HepG2 (cell line): ENCODE measurements at regions not wholly inside any gene's neighbourhood (a gene's known extent, or its start where the extent isn't known, plus 50 kb on each side); places are given as distances from the start of the nearest gene placed in this dataset.

ENCODE experiments used
- ATAC-seq: fragments of 200-7000 bp; cut with Tn5 transposase; 3 replicates; pipeline ENCODE4 v1.9.1; 2020; ENCODE audit warnings: mild to moderate bottlenecking, moderate library complexity
- BruUV-seq: library from RNA; stranded (reverse); fragments of 400-500 nt; replicated peaks from 2 replicates; lab custom pipeline; 2021; lab: Mats Ljungman, UMichigan
- CTCF ChIA-PET: fragments of 300-600 bp; formaldehyde crosslinking; extraction: SDS; loops from one replicate; lab custom pipeline; 2021; ENCODE audit warnings: low total read pairs, inconsistent platforms, low intra/inter-chr PET ratio; lab: Yijun Ruan, JAX
- POLR2A ChIA-PET: fragments of 350-600 bp; sonication (Branson Sonifier 250); formaldehyde crosslinking; loops from one replicate; lab custom pipeline; 2020; ENCODE audit warnings: antibody characterized with exemption, inconsistent platforms; lab: Yijun Ruan, JAX
- DNase-seq: peaks from one replicate; pipeline ENCODE4 v3.0.0-alpha.2; 2015; ENCODE audit warnings: low spot score
- FAIRE-seq: peaks from 3 replicates; lab custom pipeline; 2011; peaks lifted over from hg19 to GRCh38; lab: Jason Lieb, UNC
- H2AFZ ChIP-seq: one replicate; pipeline ENCODE4 v1.6.1; 2011; ENCODE audit warnings: low read length, inconsistent platforms
- H3K27ac ChIP-seq: fragments of 300-600 bp; 3 replicates; pipeline ENCODE4 v1.8.0; 2011; ENCODE audit warnings: mixed run types, mild to moderate bottlenecking, mixed read lengths, low read length, inconsistent platforms; ENCODE audit not compliant: insufficient read depth; ENCODE audit errors: extremely low read length
- H3K27me3 ChIP-seq, 2 experiments: fragments of 200-600 bp in 1 of 2; 2 replicates in 1 of 2; 3 replicates in 1 of 2; pipeline versions ENCODE4 v1.6.0 to v1.8.0; 2011; ENCODE audit warnings: low read length in 2 of 2, mild to moderate bottlenecking in 2 of 2, moderate library complexity in 2 of 2, inconsistent platforms in 1 of 2; ENCODE audit not compliant: insufficient read depth in 2 of 2, control insufficient read depth in 1 of 2
- H3K36me3 ChIP-seq, 2 experiments: fragments of 200-600 bp in 1 of 2; replicated peaks in 1 of 2; 2 replicates in 1 of 2; 3 replicates in 1 of 2; pipeline versions ENCODE4 v1.5.1 to v1.8.0; 2011; ENCODE audit warnings: low read length in 2 of 2, inconsistent platforms in 1 of 2; ENCODE audit not compliant: insufficient read depth in 2 of 2, control insufficient read depth in 1 of 2
- H3K4me1 ChIP-seq: 2 replicates; pipeline ENCODE4 v1.5.1; 2012; ENCODE audit warnings: low read length, inconsistent platforms; ENCODE audit not compliant: insufficient read depth
- H3K4me2 ChIP-seq: 2 replicates; pipeline ENCODE4 v1.6.0; 2011; ENCODE audit warnings: low read depth, low read length, inconsistent platforms
- H3K4me3 ChIP-seq, 3 experiments: fragments of 200-600 bp in 1 of 3; sonication (generic), shearing (Covaris generic) in 1 of 3; replicated peaks in 1 of 3; 2 replicates each; pipeline ENCODE4 v1.5.1; 2011 to 2016; ENCODE audit warnings: low read length in 3 of 3, inconsistent platforms in 2 of 3, low read depth in 2 of 3, mild to moderate bottlenecking in 2 of 3, control low read depth in 1 of 3, mixed read lengths in 1 of 3; ENCODE audit not compliant: insufficient read depth in 1 of 3
- H3K79me2 ChIP-seq: one replicate; pipeline ENCODE4 v1.6.1; 2011; ENCODE audit warnings: low read length, inconsistent platforms; ENCODE audit not compliant: insufficient read depth
- H3K9ac ChIP-seq: 2 replicates; pipeline ENCODE4 v1.6.0; 2011; ENCODE audit warnings: mild to moderate bottlenecking, low read depth, low read length, inconsistent platforms; ENCODE audit not compliant: insufficient read depth
- H3K9me3 ChIP-seq: 2 replicates; pipeline ENCODE4 v1.5.1; 2012; ENCODE audit warnings: mild to moderate bottlenecking, low read length
- H4K20me1 ChIP-seq: 2 replicates; pipeline ENCODE4 v1.6.0; 2011; ENCODE audit warnings: inconsistent platforms, mild to moderate bottlenecking, low read length, moderate library complexity; ENCODE audit not compliant: insufficient read depth
- AGO1 ChIP-seq: fragments of 200-400 bp; formaldehyde crosslinking; IDR thresholded peaks from 2 replicates; pipeline ENCODE4 v1.6.1; 2017; ENCODE audit warnings: mild to moderate bottlenecking, low read depth, low read length, moderate library complexity; ENCODE audit not compliant: poor library complexity, severe bottlenecking
- CHD2 ChIP-seq: IDR thresholded peaks from 2 replicates; pipeline ENCODE4 v1.6.1; 2011; ENCODE audit warnings: low read depth, low read length, improper control_type of control experiment
- FOXK2 ChIP-seq: fragments of 450-650 bp; IDR thresholded peaks from 2 replicates; pipeline ENCODE4 v1.6.1; 2016
- RFXANK ChIP-seq: IDR thresholded peaks from 2 replicates; pipeline ENCODE4 v1.6.1; 2016
- TARDBP ChIP-seq: sonication (generic); formaldehyde crosslinking; IDR thresholded peaks from 2 replicates; pipeline ENCODE4 v1.8.0; 2022; ENCODE audit warnings: mild to moderate bottlenecking, missing genetic modification reagents
- TCF7 ChIP-seq: sonication (generic); IDR thresholded peaks from 2 replicates; pipeline ENCODE4 v1.6.1; 2016; ENCODE audit warnings: antibody characterized with exemption, low read depth
- ZNF253 ChIP-seq: sonication (generic); formaldehyde crosslinking; IDR thresholded peaks from 2 replicates; pipeline ENCODE4 v1.8.0; 2022; ENCODE audit warnings: mild to moderate bottlenecking, missing genetic modification reagents, borderline replicate concordance
- ZNF720 ChIP-seq: sonication (generic); formaldehyde crosslinking; IDR thresholded peaks from 2 replicates; pipeline ENCODE4 v1.4.0; 2020; ENCODE audit warnings: missing genetic modification reagents
- WGBS: methylation state at CpG from one replicate; pipeline ENCODE4 v1.1.6; 2017; ENCODE audit warnings: low lambda C conversion rate; 5-methylcytosine and 5-hydroxymethylcytosine counted together
- in situ Hi-C: cut with HindIII; loops from 2 replicates; pipeline ENCODE4 v1.10.0; 2017; ENCODE audit warnings: low pct_unique_long_range_greater_than_20kb; ENCODE audit not compliant: extremely low pct_ligation_motif_present
- intact Hi-C: fragments of 100-400 bp; cut with micrococcal nuclease; formaldehyde crosslinking; loops from one replicate; pipeline ENCODE4 v1.10.0; 2022; ENCODE audit not compliant: unreplicated experiment
- TF ChIP-seq, protein P1 (sequence below): sonication (generic); formaldehyde crosslinking; IDR thresholded peaks from 2 replicates; pipeline ENCODE4 v1.4.0; 2020; ENCODE audit warnings: missing genetic modification reagents, mild to moderate bottlenecking, borderline replicate concordance
- TF ChIP-seq, protein P2 (sequence below): sonication (generic); formaldehyde crosslinking; IDR thresholded peaks from 2 replicates; pipeline ENCODE4 v1.5.1; 2020; ENCODE audit warnings: missing genetic modification reagents, mild to moderate bottlenecking, borderline replicate concordance
- TF ChIP-seq, protein P3 (sequence below): sonication (generic); formaldehyde crosslinking; IDR thresholded peaks from 2 replicates; pipeline ENCODE4 v1.8.0; 2022; ENCODE audit warnings: missing genetic modification reagents, mild to moderate bottlenecking, moderate library complexity, borderline replicate concordance
- TF ChIP-seq, protein P4 (sequence below): sonication (generic); formaldehyde crosslinking; IDR thresholded peaks from 2 replicates; pipeline ENCODE4 v1.9.0; 2022; ENCODE audit warnings: low read depth, missing genetic modification reagents

DNA sequence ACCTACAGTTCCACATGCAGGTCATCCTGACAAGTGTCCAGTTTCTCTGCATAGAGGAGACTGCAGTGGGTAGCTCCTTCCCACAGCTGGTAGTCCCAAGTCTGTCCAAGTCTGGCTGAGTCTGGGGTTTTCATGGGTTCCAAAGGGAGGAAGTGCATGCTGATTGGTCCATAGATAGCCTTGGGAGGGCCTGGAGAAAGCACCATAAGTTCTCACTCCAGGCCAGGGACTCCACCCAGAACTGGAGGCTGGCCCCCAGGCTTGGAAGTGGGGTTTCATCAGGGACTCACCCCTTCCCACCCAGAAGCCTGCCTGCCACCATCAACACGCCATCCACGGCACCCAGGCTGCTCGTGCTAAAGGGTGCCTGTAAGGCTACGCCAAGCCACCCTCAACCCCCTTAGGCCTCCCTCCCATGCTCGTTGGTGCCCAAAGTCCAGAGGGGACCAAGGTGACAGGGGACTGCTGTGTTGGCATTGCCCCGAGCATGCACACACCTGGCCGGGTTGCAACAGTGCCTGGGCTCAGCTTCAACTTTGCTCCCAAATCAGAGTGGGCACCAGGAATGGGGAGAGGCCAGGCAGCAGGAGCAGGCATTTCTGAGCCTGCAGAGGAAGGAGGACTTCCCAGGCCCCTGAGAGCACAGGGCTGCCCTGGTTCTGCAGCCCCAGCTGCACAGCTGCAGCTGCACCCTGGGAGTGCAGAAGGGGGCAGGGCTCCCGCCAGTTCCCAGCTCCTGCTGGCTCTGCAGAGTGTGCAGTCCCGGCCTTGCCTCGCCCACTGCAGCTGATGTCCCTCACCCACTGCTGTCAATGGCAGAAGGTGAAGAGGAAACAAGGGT is 116.5 kb upstream of the MAP2 start:
- in situ Hi-C loops, result no loop called here
- ChIA-PET POLR2A (no interaction called here), CTCF (no interaction called here)
- Histone ChIP-seq H3K27me3 (no peaks in the 10 kb centered on the region), H3K36me3 (no peaks in the 10 kb centered on the region), H2AFZ (no peak overlapping the region), H3K27ac (no peak overlapping the region), H3K4me2 (no peak overlapping the region), H3K4me1 (no peaks in the 10 kb centered on the region), H3K79me2 (no peaks in the 10 kb centered on the region)
- FAIRE-seq (no peak), ATAC-seq (no peak; the same call in 2 of the 3 replicates)
- no peak for TF ChIP-seq ZNF720
- TF ChIP-seq TARDBP, result no peak
- no peak for TF ChIP-seq ZNF253 (CRISPR knock-in tag)
- TF ChIP-seq TCF7, result no peak
- TF ChIP-seq, protein P1, sequence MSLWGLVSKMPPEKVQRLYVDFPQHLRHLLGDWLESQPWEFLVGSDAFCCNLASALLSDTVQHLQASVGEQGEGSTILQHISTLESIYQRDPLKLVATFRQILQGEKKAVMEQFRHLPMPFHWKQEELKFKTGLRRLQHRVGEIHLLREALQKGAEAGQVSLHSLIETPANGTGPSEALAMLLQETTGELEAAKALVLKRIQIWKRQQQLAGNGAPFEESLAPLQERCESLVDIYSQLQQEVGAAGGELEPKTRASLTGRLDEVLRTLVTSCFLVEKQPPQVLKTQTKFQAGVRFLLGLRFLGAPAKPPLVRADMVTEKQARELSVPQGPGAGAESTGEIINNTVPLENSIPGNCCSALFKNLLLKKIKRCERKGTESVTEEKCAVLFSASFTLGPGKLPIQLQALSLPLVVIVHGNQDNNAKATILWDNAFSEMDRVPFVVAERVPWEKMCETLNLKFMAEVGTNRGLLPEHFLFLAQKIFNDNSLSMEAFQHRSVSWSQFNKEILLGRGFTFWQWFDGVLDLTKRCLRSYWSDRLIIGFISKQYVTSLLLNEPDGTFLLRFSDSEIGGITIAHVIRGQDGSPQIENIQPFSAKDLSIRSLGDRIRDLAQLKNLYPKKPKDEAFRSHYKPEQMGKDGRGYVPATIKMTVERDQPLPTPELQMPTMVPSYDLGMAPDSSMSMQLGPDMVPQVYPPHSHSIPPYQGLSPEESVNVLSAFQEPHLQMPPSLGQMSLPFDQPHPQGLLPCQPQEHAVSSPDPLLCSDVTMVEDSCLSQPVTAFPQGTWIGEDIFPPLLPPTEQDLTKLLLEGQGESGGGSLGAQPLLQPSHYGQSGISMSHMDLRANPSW (CRISPR knock-in tag), result no peak
- TF ChIP-seq CHD2, result no peak
- TF ChIP-seq RFXANK (CRISPR knock-in tag), result no peak
- no peak for TF ChIP-seq FOXK2
- TF ChIP-seq, protein P2, sequence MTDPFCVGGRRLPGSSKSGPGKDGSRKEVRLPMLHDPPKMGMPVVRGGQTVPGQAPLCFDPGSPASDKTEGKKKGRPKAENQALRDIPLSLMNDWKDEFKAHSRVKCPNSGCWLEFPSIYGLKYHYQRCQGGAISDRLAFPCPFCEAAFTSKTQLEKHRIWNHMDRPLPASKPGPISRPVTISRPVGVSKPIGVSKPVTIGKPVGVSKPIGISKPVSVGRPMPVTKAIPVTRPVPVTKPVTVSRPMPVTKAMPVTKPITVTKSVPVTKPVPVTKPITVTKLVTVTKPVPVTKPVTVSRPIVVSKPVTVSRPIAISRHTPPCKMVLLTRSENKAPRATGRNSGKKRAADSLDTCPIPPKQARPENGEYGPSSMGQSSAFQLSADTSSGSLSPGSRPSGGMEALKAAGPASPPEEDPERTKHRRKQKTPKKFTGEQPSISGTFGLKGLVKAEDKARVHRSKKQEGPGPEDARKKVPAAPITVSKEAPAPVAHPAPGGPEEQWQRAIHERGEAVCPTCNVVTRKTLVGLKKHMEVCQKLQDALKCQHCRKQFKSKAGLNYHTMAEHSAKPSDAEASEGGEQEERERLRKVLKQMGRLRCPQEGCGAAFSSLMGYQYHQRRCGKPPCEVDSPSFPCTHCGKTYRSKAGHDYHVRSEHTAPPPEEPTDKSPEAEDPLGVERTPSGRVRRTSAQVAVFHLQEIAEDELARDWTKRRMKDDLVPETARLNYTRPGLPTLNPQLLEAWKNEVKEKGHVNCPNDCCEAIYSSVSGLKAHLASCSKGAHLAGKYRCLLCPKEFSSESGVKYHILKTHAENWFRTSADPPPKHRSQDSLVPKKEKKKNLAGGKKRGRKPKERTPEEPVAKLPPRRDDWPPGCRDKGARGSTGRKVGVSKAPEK (CRISPR knock-in tag), result no peak
- no peak for TF ChIP-seq AGO1
- TF ChIP-seq, protein P3, sequence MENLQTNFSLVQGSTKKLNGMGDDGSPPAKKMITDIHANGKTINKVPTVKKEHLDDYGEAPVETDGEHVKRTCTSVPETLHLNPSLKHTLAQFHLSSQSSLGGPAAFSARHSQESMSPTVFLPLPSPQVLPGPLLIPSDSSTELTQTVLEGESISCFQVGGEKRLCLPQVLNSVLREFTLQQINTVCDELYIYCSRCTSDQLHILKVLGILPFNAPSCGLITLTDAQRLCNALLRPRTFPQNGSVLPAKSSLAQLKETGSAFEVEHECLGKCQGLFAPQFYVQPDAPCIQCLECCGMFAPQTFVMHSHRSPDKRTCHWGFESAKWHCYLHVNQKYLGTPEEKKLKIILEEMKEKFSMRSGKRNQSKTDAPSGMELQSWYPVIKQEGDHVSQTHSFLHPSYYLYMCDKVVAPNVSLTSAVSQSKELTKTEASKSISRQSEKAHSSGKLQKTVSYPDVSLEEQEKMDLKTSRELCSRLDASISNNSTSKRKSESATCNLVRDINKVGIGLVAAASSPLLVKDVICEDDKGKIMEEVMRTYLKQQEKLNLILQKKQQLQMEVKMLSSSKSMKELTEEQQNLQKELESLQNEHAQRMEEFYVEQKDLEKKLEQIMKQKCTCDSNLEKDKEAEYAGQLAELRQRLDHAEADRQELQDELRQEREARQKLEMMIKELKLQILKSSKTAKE (CRISPR knock-in tag), result no peak
- TF ChIP-seq, protein P4, sequence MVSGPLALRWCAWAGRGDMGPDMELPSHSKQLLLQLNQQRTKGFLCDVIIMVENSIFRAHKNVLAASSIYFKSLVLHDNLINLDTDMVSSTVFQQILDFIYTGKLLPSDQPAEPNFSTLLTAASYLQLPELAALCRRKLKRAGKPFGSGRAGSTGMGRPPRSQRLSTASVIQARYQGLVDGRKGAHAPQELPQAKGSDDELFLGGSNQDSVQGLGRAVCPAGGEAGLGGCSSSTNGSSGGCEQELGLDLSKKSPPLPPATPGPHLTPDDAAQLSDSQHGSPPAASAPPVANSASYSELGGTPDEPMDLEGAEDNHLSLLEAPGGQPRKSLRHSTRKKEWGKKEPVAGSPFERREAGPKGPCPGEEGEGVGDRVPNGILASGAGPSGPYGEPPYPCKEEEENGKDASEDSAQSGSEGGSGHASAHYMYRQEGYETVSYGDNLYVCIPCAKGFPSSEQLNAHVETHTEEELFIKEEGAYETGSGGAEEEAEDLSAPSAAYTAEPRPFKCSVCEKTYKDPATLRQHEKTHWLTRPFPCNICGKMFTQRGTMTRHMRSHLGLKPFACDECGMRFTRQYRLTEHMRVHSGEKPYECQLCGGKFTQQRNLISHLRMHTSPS (CRISPR knock-in tag), result no peak
- TF ChIP-seq, all 625 proteins: peak for 0
- H3K4me3 ChIP-seq, result no peak overlapping the region
- H4K20me1 ChIP-seq, result no peaks in the 10 kb centered on the region
- no peak overlapping the region for H3K9ac ChIP-seq
- H3K9me3 ChIP-seq, result no peaks in the 10 kb centered on the region
- no peak for DNase-seq
- no TSS peak for BruUV-seq
- 16% methylated on average over 10 of the region's 10 CpGs for WGBS
- intact Hi-C loops, result no loop called here
